Gastrocnemius medialis (tissue), 4 donors: ENCODE measurements at regions not wholly inside any gene's neighbourhood (a gene's known extent, or its start where the extent isn't known, plus 50 kb on each side); places are given as distances from the start of the nearest gene placed in this dataset.

Experiments
- POLR2A ChIP-seq, 2 donors: fragments of 450-650 bp; IDR thresholded peaks; one replicate each; pipeline ENCODE4 v1.6.1; 2017; ENCODE audit warnings: antibody characterized with exemption in 2 of 2, mild to moderate bottlenecking in 2 of 2, moderate library complexity in 2 of 2
- TF ChIP-seq, protein P1 (sequence below), 5 experiments: fragments of 450-650 bp in 3 of 5; fragments of 200-600 bp in 2 of 5; sonication (generic) in 2 of 5; IDR thresholded peaks in 4 of 5; conservative IDR thresholded peaks in 1 of 5; 1 replicate in 4 of 5; 2 replicates in 1 of 5; pipeline ENCODE4 v1.5.1; 2016 to 2019; ENCODE audit warnings: antibody characterized with exemption in 5 of 5, mild to moderate bottlenecking in 3 of 5, moderate library complexity in 3 of 5

DNA sequence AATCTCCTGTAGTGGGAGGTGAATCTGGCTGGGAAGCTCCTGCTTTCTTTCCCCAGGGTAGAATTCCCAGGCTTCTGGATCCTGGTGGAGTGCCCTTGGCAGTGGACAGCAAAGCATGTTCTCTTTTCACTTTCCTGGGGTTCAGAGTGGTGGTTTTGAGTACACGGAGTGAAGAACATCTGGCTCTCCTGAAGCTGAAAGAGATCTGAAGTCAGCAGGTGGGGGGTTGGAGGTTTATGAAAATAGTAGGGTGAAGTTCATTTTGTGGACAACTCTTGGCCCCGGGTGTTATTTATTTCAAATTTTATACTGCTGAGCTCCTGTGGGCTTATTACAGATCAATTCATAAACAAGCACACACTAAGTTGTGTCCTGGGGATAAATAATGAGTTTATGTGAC is 497.3 kb downstream of the KLF5 start:
- TF ChIP-seq, protein P1, sequence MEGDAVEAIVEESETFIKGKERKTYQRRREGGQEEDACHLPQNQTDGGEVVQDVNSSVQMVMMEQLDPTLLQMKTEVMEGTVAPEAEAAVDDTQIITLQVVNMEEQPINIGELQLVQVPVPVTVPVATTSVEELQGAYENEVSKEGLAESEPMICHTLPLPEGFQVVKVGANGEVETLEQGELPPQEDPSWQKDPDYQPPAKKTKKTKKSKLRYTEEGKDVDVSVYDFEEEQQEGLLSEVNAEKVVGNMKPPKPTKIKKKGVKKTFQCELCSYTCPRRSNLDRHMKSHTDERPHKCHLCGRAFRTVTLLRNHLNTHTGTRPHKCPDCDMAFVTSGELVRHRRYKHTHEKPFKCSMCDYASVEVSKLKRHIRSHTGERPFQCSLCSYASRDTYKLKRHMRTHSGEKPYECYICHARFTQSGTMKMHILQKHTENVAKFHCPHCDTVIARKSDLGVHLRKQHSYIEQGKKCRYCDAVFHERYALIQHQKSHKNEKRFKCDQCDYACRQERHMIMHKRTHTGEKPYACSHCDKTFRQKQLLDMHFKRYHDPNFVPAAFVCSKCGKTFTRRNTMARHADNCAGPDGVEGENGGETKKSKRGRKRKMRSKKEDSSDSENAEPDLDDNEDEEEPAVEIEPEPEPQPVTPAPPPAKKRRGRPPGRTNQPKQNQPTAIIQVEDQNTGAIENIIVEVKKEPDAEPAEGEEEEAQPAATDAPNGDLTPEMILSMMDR (IDR thresholded peaks at IDR 0.05 in 4 of 5, conservative IDR thresholded peaks at IDR 0.05 in 1 of 5) = no peak
- TF ChIP-seq POLR2A (IDR thresholded peaks at IDR 0.05) = no peak
